Heart right ventricle (tissue), 16 donors: ENCODE measurements at regions not wholly inside any gene's neighbourhood (a gene's known extent, or its start where the extent isn't known, plus 50 kb on each side); places are given as distances from the start of the nearest gene placed in this dataset.

Experiments
- ATAC-seq, 8 donors: fragments of 200-7000 bp; cut with Tn5 transposase; one replicate each; pipeline ENCODE4 v1.9.1; 2020; ENCODE audit warnings: mild to moderate bottlenecking in 8 of 8, moderate library complexity in 8 of 8, moderate number of reproducible peaks in 1 of 8
- DNase-seq, 2 donors: peaks; one replicate each; pipeline ENCODE4 v3.0.0-alpha.2; 2020
- H3K27ac ChIP-seq, 10 donors: fragments of 200-600 bp; sonication (generic) in 2 of 10; one replicate each; pipeline versions ENCODE4 v1.5.0 to v1.8.0; 2020 to 2022; ENCODE audit warnings: mild to moderate bottlenecking in 3 of 10
- H3K27me3 ChIP-seq, 7 donors: fragments of 200-600 bp; one replicate each; pipeline ENCODE4 v1.8.0; 2021 to 2022; ENCODE audit warnings: mild to moderate bottlenecking in 2 of 7
- H3K36me3 ChIP-seq, 9 donors: fragments of 200-600 bp; sonication (generic) in 1 of 9; one replicate each; pipeline versions ENCODE4 v1.5.0 to v1.8.0; 2020 to 2022; ENCODE audit warnings: mild to moderate bottlenecking in 2 of 9
- H3K4me1 ChIP-seq, 9 donors: fragments of 200-600 bp; sonication (generic) in 1 of 9; one replicate each; pipeline versions ENCODE4 v1.5.0 to v1.8.0; 2020 to 2022; ENCODE audit warnings: mild to moderate bottlenecking in 4 of 9
- H3K4me3 ChIP-seq, 10 donors: fragments of 200-600 bp; sonication (generic) in 2 of 10; one replicate each; pipeline versions ENCODE4 v1.5.0 to v1.8.0; 2020 to 2022; ENCODE audit warnings: mild to moderate bottlenecking in 7 of 10, moderate library complexity in 2 of 10
- H3K9me3 ChIP-seq, 11 donors: fragments of 200-600 bp in 10 of 11; sonication (generic) in 2 of 11; one replicate each; pipeline versions ENCODE4 v1.5.0 to v1.8.0; 2013 to 2022; ENCODE audit warnings: mild to moderate bottlenecking in 2 of 11, control low read depth in 1 of 11, moderate library complexity in 1 of 11
- CTCF ChIP-seq, 9 donors: fragments of 200-600 bp; sonication (generic) in 2 of 9; IDR thresholded peaks; one replicate each; pipeline versions ENCODE4 v1.5.0 to v1.8.0; 2021 to 2022; ENCODE audit warnings: antibody characterized with exemption in 9 of 9, mild to moderate bottlenecking in 5 of 9, moderate library complexity in 1 of 9
- WGBS, 2 donors: extraction: QIAGEN DNeasy Blood & Tissue Kit; methylation state at CpG; one replicate each; pipeline ENCODE4 v1.1.7; 2013; ENCODE audit warnings: inconsistent platforms in 1 of 2; 5-methylcytosine and 5-hydroxymethylcytosine counted together
- intact Hi-C, 10 donors: fragments of 100-400 bp; cut with DNase I; formaldehyde crosslinking; loops; one replicate each; pipeline versions ENCODE4 v1.11.1 to v1.14.2; 2022
- donor health status: Arrhythmogenic right ventricular cardiomyopathy.
- donor health status: ischemic (EF 13 %, LVEDD 7.1; RV severe dilation, severe dysfunction).
- donor health status: healthy with polysubstance abuse.
- donor health status: DM: no; HTN: yes; CAD: no.
- donor health status: DM: no; HTN: no; CAD: no.
- donor health status: ischemic (EF 25% LVEDD 6.9; RV normal size, moderate dysfunction).
- donor health status: ischemic (EF 25% LVEDD 5.7; RV mildly dilated, moderate dysfunction).
- donor health status: healthy.
- donor health status: DM: yes; HTN: yes; CAD: no.
- donor health status: Ischemic cardiomyopathy.
- donor health status: ischemic (EF 35%, LVEDD 5.7; RV mildly dilated, moderate dysfunction).
- donor health status: nonischemic (EF 11% LVEDD 7.7; RV severe dilation, severe dysfunction).
- donor health status: DM: yes; HTN: yes; CAD: no.
- donor health status: PGD.
- donor health status: ischemic (EF 29% LVEDD 5.4; RV normal size, mild dysfunction).
- donor health status: nonischemic (EF 23%, LVEDD 6.1; RV moderate dilation, normal function).

- DNase-seq (no peak), ATAC-seq (no peak)
- Histone ChIP-seq H3K27ac (no peak overlapping the region), H3K36me3 (no peaks in the 10 kb centered on the region), H3K4me3 (no peak overlapping the region), H3K27me3 (no peaks in the 10 kb centered on the region), H3K4me1 (peaks cover 0 to 3% (median 0%) of the 10 kb centered on the region in 9 donors), H3K9me3 (no peaks in the 10 kb centered on the region)
- intact Hi-C loops, result no loop called here
- 71 to 75% methylated on average over 5 of the region's 5 CpGs for WGBS, 2 donors
- TF ChIP-seq CTCF (IDR thresholded peaks at IDR 0.05), result no peak
Observed at GRCh38 chr5:31084871-31085270, 108.6 kb upstream of the CDH6 start.

GRCh38 chr5:31083364-31083763 lies 110.1 kb upstream of the CDH6 start:
- intact Hi-C loops, result no loop called here
- Histone ChIP-seq H3K4me3 (no peak overlapping the region), H3K27ac (no peak overlapping the region), H3K4me1 (peaks cover 0 to 10% (median 0%) of the 10 kb centered on the region in 9 donors), H3K36me3 (no peaks in the 10 kb centered on the region), H3K9me3 (no peaks in the 10 kb centered on the region), H3K27me3 (no peaks in the 10 kb centered on the region)
- ATAC-seq, result no peak
- DNase-seq, result no peak
- 89 to 99% methylated on average over 2 of the region's 2 CpGs for WGBS, 2 donors
- no peak for TF ChIP-seq CTCF (IDR thresholded peaks at IDR 0.05)

- ATAC-seq, result no peak
Observed at GRCh38 chr5:31079668-31080067, 113.8 kb upstream of the CDH6 start.

GRCh38 chr5:31078956-31079355 lies 114.5 kb upstream of the CDH6 start:
- Histone ChIP-seq H3K36me3 (no peaks in the 10 kb centered on the region), H3K27ac (no peak overlapping the region), H3K4me1 (peaks cover 0 to 7% (median 0%) of the 10 kb centered on the region in 9 donors), H3K27me3 (no peaks in the 10 kb centered on the region), H3K4me3 (no peak overlapping the region), H3K9me3 (peaks cover 0 to 5% (median 0%) of the 10 kb centered on the region in 11 donors)
- DNase-seq (no peak), ATAC-seq (no peak)
- TF ChIP-seq CTCF (IDR thresholded peaks at IDR 0.05), result no peak
- intact Hi-C loops, result no loop called here
- 31 to 57% methylated on average over 3 of the region's 3 CpGs for WGBS, 2 donors

More at GRCh38 chr5:31079668-31080067, 113.8 kb upstream of the CDH6 start:
- WGBS, 2 donors, result 87 to 90% methylated on average over 2 of the region's 2 CpGs
- no peak for TF ChIP-seq CTCF (IDR thresholded peaks at IDR 0.05)
- H3K27ac ChIP-seq, result no peak overlapping the region
- DNase-seq, result no peak
- no peaks in the 10 kb centered on the region for H3K36me3 ChIP-seq
- no peaks in the 10 kb centered on the region for H3K27me3 ChIP-seq
- peaks cover 0 to 5% (median 0%) of the 10 kb centered on the region in 11 donors for H3K9me3 ChIP-seq
- peaks cover 0 to 7% (median 0%) of the 10 kb centered on the region in 9 donors for H3K4me1 ChIP-seq
- intact Hi-C loops, result no loop called here
- H3K4me3 ChIP-seq, result no peak overlapping the region
